ENCODE measurements at regions not wholly inside any gene's neighbourhood (a gene's known extent, or its start where the extent isn't known, plus 50 kb on each side); places are given as distances from the start of the nearest gene placed in this dataset.

DNA sequence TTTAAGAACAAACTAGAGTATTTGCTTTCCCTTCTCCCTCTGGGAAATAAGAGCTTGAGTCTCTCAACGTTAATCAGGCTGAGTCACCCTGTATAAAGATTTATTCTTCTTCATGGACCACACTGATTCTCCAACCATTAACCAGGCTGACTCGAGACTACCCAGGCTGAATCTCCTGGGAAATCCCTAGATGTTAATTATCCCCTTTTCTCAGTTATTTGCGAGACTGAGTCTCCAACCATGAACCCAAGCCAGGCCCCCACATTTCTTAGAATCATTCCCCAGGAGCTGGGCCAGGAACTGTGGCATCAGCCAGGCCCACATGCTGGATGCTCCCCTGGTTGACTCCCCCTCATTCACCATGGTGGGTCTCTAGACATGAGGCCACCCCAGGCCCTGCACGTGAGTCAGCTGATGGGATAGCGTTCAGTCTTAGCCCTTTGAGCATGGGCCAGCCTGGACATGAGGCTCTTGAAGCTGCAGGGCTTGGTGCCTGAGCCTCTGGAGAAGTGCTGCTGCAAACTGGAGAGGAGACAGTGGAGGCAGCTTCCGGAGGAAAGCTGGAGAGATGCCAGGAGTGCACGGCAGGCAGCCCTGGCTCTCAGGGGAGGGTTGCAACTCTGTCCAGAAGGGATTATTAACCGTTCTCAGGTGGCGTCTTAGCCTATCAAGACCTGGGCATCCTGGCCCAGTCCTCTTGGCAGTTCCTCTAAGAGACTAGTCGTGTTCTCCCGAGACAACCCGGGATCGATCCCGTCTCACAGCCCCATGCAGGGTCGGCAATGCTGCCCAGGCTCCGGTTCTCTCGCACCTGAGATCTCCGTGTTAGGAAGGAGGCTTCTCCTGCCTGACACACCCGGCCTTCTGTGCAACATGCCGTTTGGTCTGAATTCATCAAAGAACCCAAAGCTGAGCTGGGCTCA, 296.6 kb downstream of the ADGRD1 start:
- no peaks in the 10 kb centered on the region for H3K36me3 ChIP-seq (ENCODE audit: control insufficient read depth, insufficient read depth, low read length)
- no peak for DNase-seq (ENCODE audit: low read depth)
- TF ChIP-seq, protein P1, sequence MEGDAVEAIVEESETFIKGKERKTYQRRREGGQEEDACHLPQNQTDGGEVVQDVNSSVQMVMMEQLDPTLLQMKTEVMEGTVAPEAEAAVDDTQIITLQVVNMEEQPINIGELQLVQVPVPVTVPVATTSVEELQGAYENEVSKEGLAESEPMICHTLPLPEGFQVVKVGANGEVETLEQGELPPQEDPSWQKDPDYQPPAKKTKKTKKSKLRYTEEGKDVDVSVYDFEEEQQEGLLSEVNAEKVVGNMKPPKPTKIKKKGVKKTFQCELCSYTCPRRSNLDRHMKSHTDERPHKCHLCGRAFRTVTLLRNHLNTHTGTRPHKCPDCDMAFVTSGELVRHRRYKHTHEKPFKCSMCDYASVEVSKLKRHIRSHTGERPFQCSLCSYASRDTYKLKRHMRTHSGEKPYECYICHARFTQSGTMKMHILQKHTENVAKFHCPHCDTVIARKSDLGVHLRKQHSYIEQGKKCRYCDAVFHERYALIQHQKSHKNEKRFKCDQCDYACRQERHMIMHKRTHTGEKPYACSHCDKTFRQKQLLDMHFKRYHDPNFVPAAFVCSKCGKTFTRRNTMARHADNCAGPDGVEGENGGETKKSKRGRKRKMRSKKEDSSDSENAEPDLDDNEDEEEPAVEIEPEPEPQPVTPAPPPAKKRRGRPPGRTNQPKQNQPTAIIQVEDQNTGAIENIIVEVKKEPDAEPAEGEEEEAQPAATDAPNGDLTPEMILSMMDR (IDR thresholded peaks at IDR 0.05; ENCODE audit: insufficient read depth, low read length, severe bottlenecking): no peak
- no peak overlapping the region for H3K4me3 ChIP-seq (ENCODE audit: low read depth, low read length)
- no peak for FAIRE-seq
- H3K27me3 ChIP-seq (ENCODE audit: control insufficient read depth, insufficient read depth, low read length): no peaks in the 10 kb centered on the region

DNA sequence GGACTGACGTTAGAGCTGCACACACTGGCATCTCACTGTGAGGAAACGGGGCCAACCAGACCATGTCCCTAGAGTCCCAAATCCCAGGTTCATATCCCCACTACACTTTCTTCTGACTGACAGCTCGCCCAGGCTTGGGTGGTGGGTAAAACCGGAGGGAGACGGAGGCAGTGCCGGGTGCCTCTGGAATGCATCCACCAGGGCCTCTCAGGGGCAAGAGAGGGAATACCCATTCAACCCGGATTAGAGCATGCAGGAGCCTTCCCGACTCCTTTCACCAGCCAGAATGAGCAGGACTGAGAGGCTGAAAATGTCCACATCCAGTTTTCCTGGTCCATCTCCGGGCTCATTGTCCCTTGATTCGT, 297.2 kb downstream of the ADGRD1 start:
- Histone ChIP-seq H3K27me3 (ENCODE audit: control insufficient read depth, insufficient read depth, low read length) (no peaks in the 10 kb centered on the region), H3K36me3 (ENCODE audit: control insufficient read depth, insufficient read depth, low read length) (no peaks in the 10 kb centered on the region), H3K4me3 (ENCODE audit: low read depth, low read length) (no peak overlapping the region)
- DNase-seq (ENCODE audit: low read depth) (no peak), FAIRE-seq (no peak)
- TF ChIP-seq, protein P1 (IDR thresholded peaks at IDR 0.05; ENCODE audit: insufficient read depth, low read length, severe bottlenecking): no peak

DNA sequence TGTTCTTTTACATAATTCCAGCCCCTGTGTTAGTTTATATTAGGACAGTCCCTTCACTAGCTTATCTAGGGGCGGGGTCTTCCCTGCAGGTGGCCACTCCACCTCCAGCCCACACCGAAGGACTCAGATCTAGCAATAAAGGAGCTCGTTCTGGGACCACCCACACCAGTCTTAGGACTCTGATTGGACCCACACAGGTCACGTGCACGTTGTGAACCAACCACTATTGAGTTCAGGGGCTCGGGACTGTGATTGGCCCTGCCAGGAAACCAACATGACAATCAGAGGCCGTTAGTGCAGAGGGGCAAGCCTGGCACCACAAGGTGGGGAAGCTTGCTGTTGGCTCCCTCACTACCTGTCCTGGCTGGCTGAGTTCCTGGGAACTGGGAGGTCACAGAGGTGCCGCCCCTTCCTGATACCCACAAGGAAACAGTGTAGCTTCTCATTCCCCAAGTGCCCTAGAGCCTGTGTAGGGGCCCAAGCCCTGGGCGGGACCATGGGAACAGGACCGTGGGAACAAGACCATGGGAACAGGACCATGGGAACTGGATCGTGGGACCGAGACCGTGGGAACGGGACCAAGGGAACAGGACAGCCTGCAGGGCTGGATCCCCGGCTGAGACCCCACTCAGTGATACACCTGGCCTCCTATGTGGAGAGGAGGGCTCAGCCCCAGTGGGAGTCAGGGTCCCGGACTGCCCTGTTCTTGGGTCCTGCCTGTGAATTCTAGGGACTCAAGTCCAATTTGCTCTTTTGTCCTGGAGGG, 297.8 kb downstream of the ADGRD1 start:
- DNase-seq (ENCODE audit: low read depth) (no peak), FAIRE-seq (no peak)
- Histone ChIP-seq H3K27me3 (ENCODE audit: control insufficient read depth, insufficient read depth, low read length) (no peaks in the 10 kb centered on the region), H3K36me3 (ENCODE audit: control insufficient read depth, insufficient read depth, low read length) (no peaks in the 10 kb centered on the region), H3K4me3 (ENCODE audit: low read depth, low read length) (no peak overlapping the region)
- TF ChIP-seq, protein P1 (IDR thresholded peaks at IDR 0.05; ENCODE audit: insufficient read depth, low read length, severe bottlenecking): no peak

DNA sequence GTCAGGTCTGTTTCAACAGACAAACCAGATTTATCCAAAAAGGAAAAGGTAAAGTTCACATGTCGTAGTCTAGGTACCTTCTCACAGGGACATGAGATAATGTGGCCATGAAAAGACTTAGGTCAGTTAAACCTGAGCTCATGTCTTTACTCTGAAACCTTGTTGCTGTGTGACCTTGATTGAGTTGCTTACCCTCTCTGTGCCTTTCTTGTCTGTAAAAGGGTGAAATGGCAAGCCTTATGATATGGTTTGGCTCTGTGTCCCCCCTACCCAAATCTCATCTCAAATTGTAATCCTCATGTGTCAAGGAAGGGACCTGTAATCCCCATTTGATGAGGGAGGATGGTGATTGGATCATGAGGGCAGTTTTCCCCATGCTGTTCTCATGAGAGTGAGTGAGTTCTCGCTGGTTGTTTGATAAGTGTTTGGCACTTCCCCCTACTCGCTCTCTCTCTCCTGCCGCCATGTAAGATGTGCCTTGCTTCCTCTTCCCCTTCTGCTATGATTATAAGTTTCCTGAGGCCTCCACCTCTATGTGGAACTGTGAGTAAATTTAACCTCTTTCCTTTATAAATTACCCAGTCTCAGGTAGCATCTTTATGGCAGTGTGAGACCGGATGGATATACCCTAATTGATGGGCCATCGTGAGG, 299.8 kb downstream of the ADGRD1 start:
- Histone ChIP-seq H3K36me3 (ENCODE audit: control insufficient read depth, insufficient read depth, low read length) (no peaks in the 10 kb centered on the region), H3K4me3 (ENCODE audit: low read depth, low read length) (no peak overlapping the region), H3K27me3 (ENCODE audit: control insufficient read depth, insufficient read depth, low read length) (no peaks in the 10 kb centered on the region)
- TF ChIP-seq, protein P1 (IDR thresholded peaks at IDR 0.05; ENCODE audit: insufficient read depth, low read length, severe bottlenecking): no peak
- DNase-seq (ENCODE audit: low read depth): no peak
- FAIRE-seq: no peak

DNA sequence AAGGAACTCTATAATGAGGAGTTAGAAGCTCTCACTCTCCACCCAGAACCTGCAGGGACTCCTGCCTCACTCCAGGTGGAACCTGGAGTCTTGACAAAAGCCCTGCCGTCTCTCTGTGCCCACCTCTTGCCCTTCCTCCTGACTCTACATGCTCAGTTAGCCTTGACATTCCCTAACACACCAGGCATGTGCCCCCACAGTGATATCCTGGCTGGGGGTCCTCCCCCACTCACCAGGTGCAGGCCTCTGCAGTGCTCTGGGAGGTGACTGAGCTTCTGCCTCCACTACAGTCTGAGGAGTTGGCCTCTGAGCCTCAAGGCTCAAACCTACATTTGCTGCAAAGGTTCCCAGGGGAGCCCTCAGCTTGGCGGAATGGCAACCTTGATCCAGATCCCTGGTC, 300.7 kb downstream of the ADGRD1 start:
- Histone ChIP-seq H3K4me3 (ENCODE audit: low read depth, low read length) (no peak overlapping the region), H3K27me3 (ENCODE audit: control insufficient read depth, insufficient read depth, low read length) (no peaks in the 10 kb centered on the region), H3K36me3 (ENCODE audit: control insufficient read depth, insufficient read depth, low read length) (no peaks in the 10 kb centered on the region)
- DNase-seq (ENCODE audit: low read depth) (no peak), FAIRE-seq (no peak)
- TF ChIP-seq, protein P1 (IDR thresholded peaks at IDR 0.05; ENCODE audit: insufficient read depth, low read length, severe bottlenecking): no peak
